Activated B cell treated with CpG ODN at 0.5 μM for 24 hours (primary cell): ENCODE measurements at regions not wholly inside any gene's neighbourhood (a gene's known extent, or its start where the extent isn't known, plus 50 kb on each side); places are given as distances from the start of the nearest gene placed in this dataset.
"Not testable (repeated sequence)": the region's sequence is repeated elsewhere in the genome, so short reads cannot be mapped to it uniquely, and the experiment has no call there.

Source experiments
- ATAC-seq: fragments of 200-7000 bp; cut with Tn5 transposase; one replicate; pipeline ENCODE4 v1.10.0; 2021; ENCODE audit warnings: low read depth, mild to moderate bottlenecking, moderate library complexity
- CTCF ChIA-PET: fragments of 350-600 bp; sonication (Branson Sonifier 250); formaldehyde crosslinking; loops from one replicate; lab custom pipeline; 2021; ENCODE audit warnings: antibody characterized with exemption; lab: Charles Lee
- POLR2A ChIA-PET: fragments of 350-600 bp; sonication (Branson Sonifier 250); formaldehyde crosslinking; loops from one replicate; lab custom pipeline; 2021; ENCODE audit warnings: antibody characterized with exemption; lab: Charles Lee
- DNase-seq: peaks from one replicate; pipeline ENCODE4 v3.0.0; 2022
- H3K27ac Mint-ChIP-seq: one replicate; pipeline ENCODE4 v1.8.0; 2020; ENCODE audit warnings: mixed read lengths
- H3K27me3 Mint-ChIP-seq: one replicate; pipeline ENCODE4 v1.8.0; 2021; ENCODE audit warnings: mixed read lengths
- H3K36me3 Mint-ChIP-seq: one replicate; pipeline ENCODE4 v1.8.0; 2021; ENCODE audit warnings: low read depth, mixed read lengths
- H3K4me1 Mint-ChIP-seq: one replicate; pipeline ENCODE4 v1.8.0; 2021; ENCODE audit warnings: mixed read lengths
- H3K4me3 Mint-ChIP-seq: one replicate; pipeline ENCODE4 v1.8.0; 2020; ENCODE audit warnings: mild to moderate bottlenecking, mixed read lengths
- H3K9me3 Mint-ChIP-seq: one replicate; pipeline ENCODE4 v1.8.0; 2020; ENCODE audit warnings: mixed read lengths
- CTCF ChIP-seq: fragments of 200-600 bp; IDR thresholded peaks from one replicate; pipeline ENCODE4 v1.8.0; 2022; ENCODE audit warnings: antibody characterized with exemption, mild to moderate bottlenecking
- intact Hi-C: fragments of 100-400 bp; cut with micrococcal nuclease; formaldehyde crosslinking; loops from one replicate; pipeline ENCODE4 v1.15.1; 2024

GRCh38 chr3:147117631-147118030, 288.7 kb downstream of the ZIC4 start:
- ATAC-seq (no peak), DNase-seq (no peak)
- Mint-ChIP-seq H3K4me1 (no peaks in the 10 kb centered on the region), H3K4me3 (no peak overlapping the region), H3K27ac (no peak overlapping the region), H3K36me3 (no peaks in the 10 kb centered on the region), H3K9me3 (peaks cover 2% of the 10 kb centered on the region), H3K27me3 (no peaks in the 10 kb centered on the region)
- intact Hi-C loops, result no loop called here
- CTCF ChIA-PET, result no interaction called here
- POLR2A ChIA-PET, result no interaction called here
- TF ChIP-seq CTCF, result no peak

DNA sequence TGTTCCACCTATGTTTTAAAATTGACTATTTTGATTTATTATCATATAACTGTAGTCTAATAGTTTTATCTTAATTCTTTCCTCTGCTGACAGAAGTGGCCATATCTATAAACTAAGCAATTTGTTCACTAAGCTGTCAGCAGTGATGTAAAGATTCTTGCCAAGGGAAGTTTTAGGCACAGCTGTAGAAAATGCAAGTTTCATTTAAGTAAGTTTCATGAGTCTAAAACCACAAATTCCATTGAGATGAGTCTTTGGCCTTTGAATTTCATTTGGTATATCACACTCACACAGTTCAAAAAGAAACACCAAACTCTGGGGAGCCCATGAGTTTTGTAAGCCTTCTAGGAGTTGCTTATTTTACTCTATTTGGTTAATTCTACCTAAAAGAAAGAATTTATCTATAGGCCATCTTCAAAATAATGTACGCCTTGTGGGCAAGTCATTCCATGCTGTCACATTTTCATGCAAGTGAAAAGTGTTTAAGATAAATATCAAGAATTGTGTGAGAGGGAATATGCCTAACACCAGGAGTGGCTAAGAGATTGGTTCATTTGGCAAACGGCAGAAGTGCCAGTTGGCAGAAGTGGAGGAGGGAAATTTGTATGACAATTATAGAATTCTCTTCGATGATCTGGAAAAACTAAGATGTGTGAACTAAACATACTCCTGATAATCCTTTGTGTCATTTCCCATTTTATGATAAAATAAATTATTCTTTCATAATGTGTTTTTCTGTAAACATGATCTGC, 292.9 kb downstream of the ZIC4 start:
- no peak overlapping the region for H3K27ac Mint-ChIP-seq
- H3K36me3 Mint-ChIP-seq, result no peaks in the 10 kb centered on the region
- no peaks in the 10 kb centered on the region for H3K27me3 Mint-ChIP-seq
- H3K9me3 Mint-ChIP-seq, result peaks cover 9% of the 10 kb centered on the region
- DNase-seq, result no peak
- no peak for TF ChIP-seq CTCF
- ChIA-PET POLR2A (no interaction called here), CTCF (no interaction called here)
- intact Hi-C loops, result no loop called here
- ATAC-seq, result no peak
- no peaks in the 10 kb centered on the region for H3K4me1 Mint-ChIP-seq
- H3K4me3 Mint-ChIP-seq, result no peak overlapping the region

DNA sequence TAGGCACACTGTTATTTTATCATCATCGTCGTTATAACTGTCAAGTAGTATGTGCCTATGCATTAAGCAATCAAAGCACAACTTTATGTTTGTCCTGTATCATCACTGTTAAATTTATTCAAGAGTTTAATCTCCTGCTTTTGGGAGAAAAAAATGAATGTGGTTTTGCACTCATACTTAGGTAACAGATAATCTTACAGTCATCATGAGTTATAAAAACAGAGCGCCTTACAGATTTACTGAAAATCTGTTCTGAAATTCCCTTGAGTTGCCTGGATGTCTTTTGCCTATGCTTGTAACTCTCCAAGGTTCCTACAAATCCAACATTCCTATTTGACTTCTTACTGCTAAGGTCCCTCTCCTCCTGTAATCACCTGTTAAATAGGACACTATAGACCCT, 307.3 kb downstream of the ZIC4 start:
- POLR2A ChIA-PET, result no interaction called here
- TF ChIP-seq CTCF, result no peak
- DNase-seq (no peak), ATAC-seq (no peak)
- Mint-ChIP-seq H3K4me3 (no peak overlapping the region), H3K9me3 (peaks cover 11% of the 10 kb centered on the region), H3K36me3 (no peaks in the 10 kb centered on the region), H3K27ac (no peak overlapping the region), H3K27me3 (no peaks in the 10 kb centered on the region), H3K4me1 (no peaks in the 10 kb centered on the region)
- intact Hi-C loops, result no loop called here
- CTCF ChIA-PET, result no interaction called here

GRCh38 chr3:147090461-147090860, 315.9 kb downstream of the ZIC4 start:
- no peak overlapping the region for H3K4me3 Mint-ChIP-seq
- H3K4me1 Mint-ChIP-seq, result no peaks in the 10 kb centered on the region
- POLR2A ChIA-PET, result no interaction called here
- H3K27ac Mint-ChIP-seq, result no peak overlapping the region
- ATAC-seq (no peak), DNase-seq (no peak)
- TF ChIP-seq CTCF, result no peak
- no peaks in the 10 kb centered on the region for H3K9me3 Mint-ChIP-seq
- CTCF ChIA-PET, result no interaction called here
- H3K27me3 Mint-ChIP-seq, result no peaks in the 10 kb centered on the region
- intact Hi-C loops, result no loop called here
- no peaks in the 10 kb centered on the region for H3K36me3 Mint-ChIP-seq

DNA sequence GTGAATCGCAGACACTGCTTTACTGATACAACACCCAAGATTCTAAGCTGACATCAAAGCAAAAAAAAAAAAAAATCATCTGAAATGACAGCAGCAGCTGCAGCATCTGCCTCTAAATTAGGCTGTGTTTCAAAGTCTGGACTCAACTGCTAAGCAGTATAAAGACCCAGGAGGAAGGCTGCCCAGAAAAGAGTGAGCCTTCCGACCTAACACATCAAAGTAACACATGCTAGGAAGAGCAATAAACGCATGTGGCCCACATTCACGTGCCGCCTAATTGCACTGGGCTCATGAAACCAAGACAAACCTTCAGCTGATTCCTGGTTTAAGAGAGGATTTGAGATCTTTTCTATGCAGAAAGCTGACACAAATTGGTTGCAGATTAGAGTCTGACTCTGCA, 317.1 kb downstream of the ZIC4 start:
- TF ChIP-seq CTCF, result no peak
- CTCF ChIA-PET, result no interaction called here

GRCh38 chr3:147059500-147059899, 346.8 kb downstream of the ZIC4 start:
- DNase-seq, POLR2A ChIA-PET, H3K27ac Mint-ChIP-seq, ATAC-seq, H3K4me3 Mint-ChIP-seq, H3K36me3 Mint-ChIP-seq, intact Hi-C loops, CTCF ChIA-PET, H3K4me1 Mint-ChIP-seq, H3K27me3 Mint-ChIP-seq: not testable (repeated sequence)
- H3K9me3 Mint-ChIP-seq, result peaks cover 10% of the 10 kb centered on the region

More for the DNA sequence above, 317.1 kb downstream of the ZIC4 start:
- Mint-ChIP-seq H3K4me1 (no peaks in the 10 kb centered on the region), H3K9me3 (no peaks in the 10 kb centered on the region), H3K36me3 (no peaks in the 10 kb centered on the region), H3K27ac (no peak overlapping the region), H3K4me3 (no peak overlapping the region), H3K27me3 (no peaks in the 10 kb centered on the region)
- DNase-seq, result no peak
- intact Hi-C loops, result no loop called here
- ATAC-seq, result no peak
- POLR2A ChIA-PET, result no interaction called here
